Natural killer cell (primary cell): ENCODE measurements at regions not wholly inside any gene's neighbourhood (a gene's known extent, or its start where the extent isn't known, plus 50 kb on each side); places are given as distances from the start of the nearest gene placed in this dataset.

Experiments used
- ATAC-seq, 3 donors: fragments of 150-1000 bp in 2 of 3; fragments of 200-7000 bp in 1 of 3; cut with Tn5 transposase; 1 replicate in 1 of 3; 2 replicates in 2 of 3; pipeline ENCODE4 v1.10.0; 2021; ENCODE audit warnings: mild to moderate bottlenecking in 2 of 3, moderate library complexity in 2 of 3
- DNase-seq, 2 donors: peaks; one replicate each; pipeline versions ENCODE4 v3.0.0 to v3.0.0-alpha.2; 2013 to 2021; ENCODE audit warnings: mixed read lengths in 1 of 2
- H3K27ac ChIP-seq: one replicate; pipeline ENCODE4 v1.5.1; 2013; ENCODE audit warnings: mild to moderate bottlenecking, low read length
- H3K27me3 ChIP-seq: one replicate; pipeline ENCODE4 v1.6.1; 2013; ENCODE audit warnings: low read length; ENCODE audit not compliant: control insufficient read depth, insufficient read depth
- H3K36me3 ChIP-seq: one replicate; pipeline ENCODE4 v1.6.1; 2013; ENCODE audit warnings: low read length; ENCODE audit not compliant: control insufficient read depth, insufficient read depth
- H3K4me1 ChIP-seq: one replicate; pipeline ENCODE4 v1.6.1; 2013; ENCODE audit warnings: low read length; ENCODE audit not compliant: control insufficient read depth, insufficient read depth
- H3K4me3 ChIP-seq: one replicate; pipeline ENCODE4 v1.5.1; 2013; ENCODE audit warnings: low read length
- H3K9me3 ChIP-seq: one replicate; pipeline ENCODE4 v1.6.1; 2013; ENCODE audit warnings: low read length; ENCODE audit not compliant: control insufficient read depth, insufficient read depth
- H3K27ac Mint-ChIP-seq, 2 donors: one replicate each; pipeline ENCODE4 v1.8.0; 2022; ENCODE audit warnings: mild to moderate bottlenecking in 2 of 2, mixed read lengths in 2 of 2, moderate library complexity in 1 of 2
- H3K27me3 Mint-ChIP-seq, 2 donors: one replicate each; pipeline ENCODE4 v1.8.0; 2022; ENCODE audit warnings: low read depth in 2 of 2, mixed read lengths in 2 of 2
- H3K36me3 Mint-ChIP-seq: one replicate; pipeline ENCODE4 v1.8.0; 2022; ENCODE audit warnings: mixed read lengths
- H3K4me1 Mint-ChIP-seq, 2 donors: one replicate each; pipeline ENCODE4 v1.8.0; 2022; ENCODE audit warnings: mixed read lengths in 2 of 2
- H3K4me3 Mint-ChIP-seq: one replicate; pipeline ENCODE4 v1.8.0; 2022; ENCODE audit warnings: mild to moderate bottlenecking, moderate library complexity, mixed read lengths
- H3K9me3 Mint-ChIP-seq, 2 donors: one replicate each; pipeline ENCODE4 v1.8.0; 2022; ENCODE audit warnings: mixed read lengths in 2 of 2
- WGBS: methylation state at CpG from one replicate; pipeline ENCODE4 v1.1.7; 2013; ENCODE audit warnings: missing lambda C conversion rate; ENCODE audit not compliant: insufficient coverage; 5-methylcytosine and 5-hydroxymethylcytosine counted together
- intact Hi-C: fragments of 100-400 bp; cut with micrococcal nuclease; formaldehyde crosslinking; loops from one replicate; pipeline ENCODE4 v1.14.2; 2022
- TF ChIP-seq, protein P1 (sequence below): fragments of 200-600 bp; IDR thresholded peaks from one replicate; pipeline ENCODE4 v1.8.0; 2022; ENCODE audit warnings: antibody characterized with exemption

DNA sequence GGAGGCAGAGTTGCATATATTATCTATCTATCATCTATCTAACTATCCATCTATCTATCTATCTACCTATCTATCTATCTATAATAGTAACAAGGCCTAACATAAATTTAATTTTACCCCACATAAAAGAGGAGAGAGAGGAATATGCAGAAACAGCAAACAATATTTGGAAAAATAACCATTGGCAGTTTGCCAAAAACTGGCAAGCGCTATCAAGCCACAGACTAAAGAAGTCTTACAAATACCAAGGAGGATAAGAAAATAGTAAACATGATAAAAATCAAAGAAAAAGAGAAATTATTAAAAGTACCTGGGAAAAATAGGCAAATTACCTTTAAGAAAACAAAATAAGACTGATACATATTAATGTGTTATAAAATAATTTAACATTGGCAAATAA, 230.8 kb downstream of the CPXCR1 start:
- Histone ChIP-seq H3K4me3 (no peak overlapping the region), H3K4me1 (no peaks in the 10 kb centered on the region), H3K27ac (no peak overlapping the region), H3K36me3 (no peaks in the 10 kb centered on the region), H3K9me3 (no peaks in the 10 kb centered on the region), H3K27me3 (no peaks in the 10 kb centered on the region)
- TF ChIP-seq, protein P1, sequence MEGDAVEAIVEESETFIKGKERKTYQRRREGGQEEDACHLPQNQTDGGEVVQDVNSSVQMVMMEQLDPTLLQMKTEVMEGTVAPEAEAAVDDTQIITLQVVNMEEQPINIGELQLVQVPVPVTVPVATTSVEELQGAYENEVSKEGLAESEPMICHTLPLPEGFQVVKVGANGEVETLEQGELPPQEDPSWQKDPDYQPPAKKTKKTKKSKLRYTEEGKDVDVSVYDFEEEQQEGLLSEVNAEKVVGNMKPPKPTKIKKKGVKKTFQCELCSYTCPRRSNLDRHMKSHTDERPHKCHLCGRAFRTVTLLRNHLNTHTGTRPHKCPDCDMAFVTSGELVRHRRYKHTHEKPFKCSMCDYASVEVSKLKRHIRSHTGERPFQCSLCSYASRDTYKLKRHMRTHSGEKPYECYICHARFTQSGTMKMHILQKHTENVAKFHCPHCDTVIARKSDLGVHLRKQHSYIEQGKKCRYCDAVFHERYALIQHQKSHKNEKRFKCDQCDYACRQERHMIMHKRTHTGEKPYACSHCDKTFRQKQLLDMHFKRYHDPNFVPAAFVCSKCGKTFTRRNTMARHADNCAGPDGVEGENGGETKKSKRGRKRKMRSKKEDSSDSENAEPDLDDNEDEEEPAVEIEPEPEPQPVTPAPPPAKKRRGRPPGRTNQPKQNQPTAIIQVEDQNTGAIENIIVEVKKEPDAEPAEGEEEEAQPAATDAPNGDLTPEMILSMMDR = no peak
- ATAC-seq (no peak), DNase-seq (no peak)
- Mint-ChIP-seq H3K27ac (no peak overlapping the region), H3K9me3 (no peaks in the 10 kb centered on the region), H3K4me1 (no peaks in the 10 kb centered on the region), H3K27me3 (no peaks in the 10 kb centered on the region), H3K36me3 (no peaks in the 10 kb centered on the region), H3K4me3 (no peak overlapping the region)
- WGBS = no CpG with 5 or more reads among the region's 1 CpG
- intact Hi-C loops = no loop called here

DNA sequence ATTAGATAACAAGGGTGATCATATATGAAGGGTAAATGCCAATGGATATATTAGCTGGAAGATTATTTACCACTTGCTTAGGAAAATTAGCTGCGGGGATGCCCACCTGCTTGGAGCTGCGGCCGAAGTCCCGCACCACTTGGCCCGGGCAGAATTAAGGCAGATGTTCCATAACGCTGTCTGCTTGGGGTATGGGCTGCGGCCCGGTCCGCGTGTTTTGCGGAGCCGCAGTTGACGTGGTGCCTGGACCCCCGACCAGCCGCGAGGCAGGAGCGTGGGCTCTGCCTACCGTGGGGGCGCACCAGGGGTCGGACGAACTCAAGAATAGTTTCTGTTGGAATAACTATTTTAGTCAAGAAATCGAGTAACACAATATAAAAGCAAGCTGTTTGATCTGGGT, 235.2 kb downstream of the CPXCR1 start:
- DNase-seq (no peak), ATAC-seq (no peak)
- H3K27me3 ChIP-seq = no peaks in the 10 kb centered on the region
- no peak overlapping the region for H3K4me3 ChIP-seq
- H3K27me3 Mint-ChIP-seq = no peaks in the 10 kb centered on the region
- H3K4me1 ChIP-seq = no peaks in the 10 kb centered on the region
- peaks cover 2 to 4% of the 10 kb centered on the region in 2 donors for H3K9me3 Mint-ChIP-seq
- intact Hi-C loops = loop anchor here (10.0 kb wide), 1 partner anchor 57 kb away; no protein-coding TSS in a partner anchor
- TF ChIP-seq, protein P1 = no peak
- no peaks in the 10 kb centered on the region for H3K4me1 Mint-ChIP-seq
- no peak overlapping the region for H3K27ac Mint-ChIP-seq
- no peaks in the 10 kb centered on the region for H3K36me3 Mint-ChIP-seq
- H3K36me3 ChIP-seq = no peaks in the 10 kb centered on the region
- H3K9me3 ChIP-seq = no peaks in the 10 kb centered on the region
- H3K27ac ChIP-seq = no peak overlapping the region
- H3K4me3 Mint-ChIP-seq = no peak overlapping the region
- 92% methylated on average over 21 of the region's 22 CpGs for WGBS

DNA sequence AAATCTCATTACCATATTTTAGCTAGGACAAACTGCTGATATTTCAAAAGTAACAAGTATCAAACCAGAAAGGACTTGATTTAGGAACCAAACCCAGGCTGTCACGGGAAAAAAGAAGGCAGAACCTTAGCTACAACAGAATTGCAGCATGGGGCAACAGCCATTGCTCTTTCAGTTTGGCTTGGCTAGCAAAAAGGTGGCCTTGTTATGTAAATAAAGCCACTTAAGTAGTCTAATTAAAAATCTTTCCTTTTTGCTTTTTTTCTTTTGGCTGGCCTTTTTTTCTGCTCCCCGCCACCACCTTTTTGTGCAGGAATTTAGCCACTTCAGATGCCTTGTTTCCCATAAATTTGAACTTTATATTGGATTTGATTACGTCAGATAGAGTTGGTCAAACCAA, 235.9 kb downstream of the CPXCR1 start:
- TF ChIP-seq, protein P1 = no peak
- no peaks in the 10 kb centered on the region for H3K27me3 ChIP-seq
- intact Hi-C loops = loop anchor here (10.0 kb wide), 1 partner anchor 58 kb away; no protein-coding TSS in a partner anchor
- H3K9me3 ChIP-seq = no peaks in the 10 kb centered on the region
- no peaks in the 10 kb centered on the region for H3K36me3 ChIP-seq
- DNase-seq = no peak
- peaks cover 2 to 4% of the 10 kb centered on the region in 2 donors for H3K9me3 Mint-ChIP-seq
- H3K4me3 ChIP-seq = no peak overlapping the region
- H3K27ac Mint-ChIP-seq = no peak overlapping the region
- H3K36me3 Mint-ChIP-seq = no peaks in the 10 kb centered on the region
- no peak for ATAC-seq
- WGBS = 50% methylated on average over 1 of the region's 3 CpGs
- H3K4me1 ChIP-seq = no peaks in the 10 kb centered on the region
- no peak overlapping the region for H3K27ac ChIP-seq
- no peaks in the 10 kb centered on the region for H3K4me1 Mint-ChIP-seq
- no peak overlapping the region for H3K4me3 Mint-ChIP-seq
- no peaks in the 10 kb centered on the region for H3K27me3 Mint-ChIP-seq

DNA sequence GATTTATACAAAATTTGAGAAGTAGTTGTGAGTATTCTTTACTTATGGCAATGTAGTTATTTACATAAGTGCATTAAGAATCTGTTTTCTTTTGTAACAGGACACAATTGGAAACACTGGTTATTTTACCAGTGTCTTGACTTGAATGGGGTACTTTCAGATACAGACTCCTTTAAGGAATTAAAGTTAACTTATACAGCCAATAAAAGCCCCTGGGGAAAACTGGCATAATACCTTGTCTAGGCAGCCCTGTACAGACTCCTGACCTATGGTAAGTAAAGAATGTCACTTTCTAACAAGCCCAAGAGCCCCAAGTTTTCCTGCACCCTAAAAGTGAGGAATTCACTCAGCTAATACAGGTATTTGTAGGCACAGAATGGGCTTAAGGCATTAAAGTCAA, 241.8 kb downstream of the CPXCR1 start:
- DNase-seq (no peak), ATAC-seq (no peak)
- Mint-ChIP-seq H3K4me1 (no peaks in the 10 kb centered on the region), H3K27me3 (no peaks in the 10 kb centered on the region), H3K9me3 (peaks cover 2 to 11% of the 10 kb centered on the region in 2 donors), H3K36me3 (no peaks in the 10 kb centered on the region), H3K27ac (no peak overlapping the region), H3K4me3 (no peak overlapping the region)
- intact Hi-C loops = loop anchor here (10.0 kb wide), 1 partner anchor 64 kb away; no protein-coding TSS in a partner anchor
- Histone ChIP-seq H3K27me3 (no peaks in the 10 kb centered on the region), H3K4me1 (no peaks in the 10 kb centered on the region), H3K9me3 (no peaks in the 10 kb centered on the region), H3K27ac (no peak overlapping the region), H3K36me3 (no peaks in the 10 kb centered on the region), H3K4me3 (no peak overlapping the region)
- TF ChIP-seq, protein P1 = no peak
